Endodermal cell (in vitro differentiated cells): ENCODE measurements at regions not wholly inside any gene's neighbourhood (a gene's known extent, or its start where the extent isn't known, plus 50 kb on each side); places are given as distances from the start of the nearest gene placed in this dataset.

Source experiments
- DNase-seq: peaks from one replicate; pipeline ENCODE4 v3.0.0-alpha.2; 2017
- H3K27ac ChIP-seq: 2 replicates; pipeline ENCODE4 v1.5.1; 2013; ENCODE audit warnings: mild to moderate bottlenecking, low read depth, low read length, moderate library complexity
- H3K27me3 ChIP-seq: 2 replicates; pipeline ENCODE4 v1.6.1; 2013; ENCODE audit warnings: mild to moderate bottlenecking, low read length, moderate library complexity; ENCODE audit not compliant: insufficient read depth, control insufficient read depth, poor library complexity, severe bottlenecking
- H3K36me3 ChIP-seq: 2 replicates; pipeline ENCODE4 v1.7.0; 2013; ENCODE audit warnings: mild to moderate bottlenecking, low read length, moderate library complexity; ENCODE audit not compliant: control insufficient read depth, insufficient read depth
- H3K4me1 ChIP-seq: one replicate; pipeline ENCODE4 v1.7.0; 2013; ENCODE audit warnings: low read length; ENCODE audit not compliant: control insufficient read depth, insufficient read depth
- H3K4me3 ChIP-seq: 2 replicates; pipeline ENCODE4 v1.5.1; 2013; ENCODE audit warnings: mild to moderate bottlenecking, low read length, moderate library complexity
- H3K9ac ChIP-seq: 2 replicates; pipeline ENCODE4 v1.6.1; 2013; ENCODE audit warnings: mild to moderate bottlenecking, low read length, moderate library complexity; ENCODE audit not compliant: poor library complexity, severe bottlenecking; ENCODE audit errors: extremely low read depth
- H3K9me3 ChIP-seq: 2 replicates; pipeline ENCODE4 v1.6.1; 2013; ENCODE audit warnings: mild to moderate bottlenecking, low read length, moderate library complexity; ENCODE audit not compliant: control insufficient read depth
- H3K27ac Mint-ChIP-seq: 2 replicates; pipeline ENCODE4 v1.8.0; 2020; ENCODE audit warnings: mixed read lengths
- H3K27me3 Mint-ChIP-seq: 2 replicates; pipeline ENCODE4 v1.8.0; 2021; ENCODE audit warnings: mild to moderate bottlenecking, mixed read lengths; ENCODE audit not compliant: insufficient read depth
- H3K36me3 Mint-ChIP-seq: 2 replicates; pipeline ENCODE4 v1.8.0; 2020; ENCODE audit warnings: low read depth, mixed read lengths
- H3K4me1 Mint-ChIP-seq: 2 replicates; pipeline ENCODE4 v1.8.0; 2020; ENCODE audit warnings: mixed read lengths
- H3K4me3 Mint-ChIP-seq: 2 replicates; pipeline ENCODE4 v1.8.0; 2020; ENCODE audit warnings: mild to moderate bottlenecking, moderate library complexity, mixed read lengths
- H3K9me3 Mint-ChIP-seq: 2 replicates; pipeline ENCODE4 v1.8.0; 2020; ENCODE audit warnings: mild to moderate bottlenecking, mixed read lengths
- WGBS, 2 experiments: methylation state at CpG; one replicate each; pipeline versions ENCODE4 v1.1.5 to v1.1.7; 2013; ENCODE audit warnings: missing lambda C conversion rate in 2 of 2, mixed read lengths in 1 of 2; ENCODE audit not compliant: insufficient coverage in 1 of 2, insufficient read length in 1 of 2; 5-methylcytosine and 5-hydroxymethylcytosine counted together
- TF ChIP-seq, protein P1 (sequence below): fragments of 200-600 bp; sonication (generic); conservative IDR thresholded peaks from 2 replicates; pipeline ENCODE4 v1.5.0; 2021; ENCODE audit warnings: antibody characterized with exemption, mild to moderate bottlenecking

DNA sequence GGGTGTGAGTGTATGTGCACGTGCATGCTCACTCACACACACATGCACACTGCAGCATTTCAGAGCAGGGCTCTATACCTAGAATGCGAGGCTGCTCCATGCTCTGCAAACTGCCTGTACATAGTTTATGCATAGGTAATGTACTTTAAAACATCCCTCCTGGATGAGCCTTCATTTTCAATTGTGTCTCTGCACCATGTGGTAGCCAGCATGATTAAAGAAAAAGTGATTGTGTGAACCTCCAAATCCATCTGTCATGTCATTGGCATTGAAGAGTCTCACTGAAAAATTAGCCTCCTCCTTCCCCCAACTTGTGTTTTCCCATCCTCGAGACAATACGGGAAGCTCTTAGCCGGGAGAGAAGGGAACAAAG lies 120.9 kb upstream of the SPATS2L start:
- Histone ChIP-seq H3K9me3 (no peaks in the 10 kb centered on the region), H3K4me1 (no peaks in the 10 kb centered on the region), H3K9ac (no peak overlapping the region), H3K27me3 (no peaks in the 10 kb centered on the region), H3K36me3 (no peaks in the 10 kb centered on the region), H3K4me3 (no peak overlapping the region), H3K27ac (peak overlapping the region; percentile 94)
- DNase-seq, result no peak
- WGBS, 2 experiments, result 79 to 84% methylated on average over 4 to 5 of the region's 5 CpGs
- no peak overlapping the region for H3K27ac Mint-ChIP-seq
- H3K27me3 Mint-ChIP-seq, result peaks cover 2% of the 10 kb centered on the region
- H3K4me1 Mint-ChIP-seq, result peaks cover 7% of the 10 kb centered on the region
- no peak overlapping the region for H3K4me3 Mint-ChIP-seq
- no peaks in the 10 kb centered on the region for H3K36me3 Mint-ChIP-seq
- TF ChIP-seq, protein P1, sequence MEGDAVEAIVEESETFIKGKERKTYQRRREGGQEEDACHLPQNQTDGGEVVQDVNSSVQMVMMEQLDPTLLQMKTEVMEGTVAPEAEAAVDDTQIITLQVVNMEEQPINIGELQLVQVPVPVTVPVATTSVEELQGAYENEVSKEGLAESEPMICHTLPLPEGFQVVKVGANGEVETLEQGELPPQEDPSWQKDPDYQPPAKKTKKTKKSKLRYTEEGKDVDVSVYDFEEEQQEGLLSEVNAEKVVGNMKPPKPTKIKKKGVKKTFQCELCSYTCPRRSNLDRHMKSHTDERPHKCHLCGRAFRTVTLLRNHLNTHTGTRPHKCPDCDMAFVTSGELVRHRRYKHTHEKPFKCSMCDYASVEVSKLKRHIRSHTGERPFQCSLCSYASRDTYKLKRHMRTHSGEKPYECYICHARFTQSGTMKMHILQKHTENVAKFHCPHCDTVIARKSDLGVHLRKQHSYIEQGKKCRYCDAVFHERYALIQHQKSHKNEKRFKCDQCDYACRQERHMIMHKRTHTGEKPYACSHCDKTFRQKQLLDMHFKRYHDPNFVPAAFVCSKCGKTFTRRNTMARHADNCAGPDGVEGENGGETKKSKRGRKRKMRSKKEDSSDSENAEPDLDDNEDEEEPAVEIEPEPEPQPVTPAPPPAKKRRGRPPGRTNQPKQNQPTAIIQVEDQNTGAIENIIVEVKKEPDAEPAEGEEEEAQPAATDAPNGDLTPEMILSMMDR, result no peak
- no peaks in the 10 kb centered on the region for H3K9me3 Mint-ChIP-seq

DNA sequence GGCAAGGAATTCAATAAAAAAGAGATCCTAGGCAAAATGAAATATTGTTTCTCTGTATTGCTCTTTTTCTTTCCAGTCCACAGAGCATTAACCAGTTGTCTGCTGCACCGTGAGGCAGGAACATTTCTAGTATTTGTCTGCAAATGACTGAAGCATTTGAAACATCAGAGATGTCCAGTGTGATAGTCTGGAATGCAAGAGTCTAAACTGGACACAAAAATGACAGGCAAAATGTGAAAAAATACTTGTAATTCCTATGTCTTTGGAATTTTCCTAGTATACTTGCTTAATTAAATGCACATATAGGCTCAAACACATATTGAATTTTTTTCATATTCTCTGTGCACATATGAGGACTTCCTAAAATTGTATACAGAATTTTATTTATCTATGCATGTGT lies 120.5 kb upstream of the SPATS2L start:
- WGBS, 2 experiments, result 94% methylated on average over 1 of the region's 1 CpG; no CpG with 5 or more reads in 1 of the 2 experiments
- Mint-ChIP-seq H3K4me1 (peaks cover 7% of the 10 kb centered on the region), H3K36me3 (no peaks in the 10 kb centered on the region), H3K27ac (no peak overlapping the region), H3K27me3 (peaks cover 2% of the 10 kb centered on the region), H3K4me3 (no peak overlapping the region), H3K9me3 (no peaks in the 10 kb centered on the region)
- Histone ChIP-seq H3K27ac (peak overlapping the region; percentile 94), H3K27me3 (no peaks in the 10 kb centered on the region), H3K4me1 (no peaks in the 10 kb centered on the region), H3K9me3 (no peaks in the 10 kb centered on the region), H3K9ac (no peak overlapping the region), H3K4me3 (no peak overlapping the region), H3K36me3 (no peaks in the 10 kb centered on the region)
- no peak for DNase-seq
- TF ChIP-seq, protein P1, result no peak

DNA sequence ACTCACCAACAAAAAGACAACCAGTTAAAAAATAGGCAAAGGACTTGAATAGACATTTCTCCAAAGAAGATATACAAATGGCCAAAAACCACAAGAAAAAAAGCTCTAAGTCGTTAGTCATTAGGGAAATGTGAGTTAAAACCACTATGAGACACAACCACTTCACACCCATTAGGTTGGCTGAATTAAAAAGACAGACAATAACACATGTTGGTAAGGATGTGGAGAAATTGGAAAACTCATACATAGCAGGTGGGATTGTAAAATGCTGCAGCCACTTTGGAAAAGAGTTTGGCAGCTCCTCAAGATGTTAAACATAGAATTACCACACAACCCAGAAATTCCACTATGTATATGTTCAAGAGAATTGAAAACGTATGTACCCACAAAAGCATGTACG lies 117.6 kb upstream of the SPATS2L start:
- H3K9me3 Mint-ChIP-seq, result no peaks in the 10 kb centered on the region
- Histone ChIP-seq H3K27me3 (no peaks in the 10 kb centered on the region), H3K36me3 (no peaks in the 10 kb centered on the region)

More for the DNA sequence above, 117.6 kb upstream of the SPATS2L start:
- H3K9me3 ChIP-seq, result no peaks in the 10 kb centered on the region
- Mint-ChIP-seq H3K27ac (no peak overlapping the region), H3K27me3 (no peaks in the 10 kb centered on the region), H3K4me3 (no peak overlapping the region), H3K36me3 (no peaks in the 10 kb centered on the region), H3K4me1 (peaks cover 7% of the 10 kb centered on the region)
- 85% methylated on average over 3 of the region's 3 CpGs; no CpG with 5 or more reads in 1 of the 2 experiments for WGBS, 2 experiments
- no peaks in the 10 kb centered on the region for H3K4me1 ChIP-seq
- H3K27ac ChIP-seq, result no peak overlapping the region
- H3K9ac ChIP-seq, result no peak overlapping the region
- TF ChIP-seq, protein P1, result no peak
- no peak for DNase-seq
- H3K4me3 ChIP-seq, result no peak overlapping the region
